GM21423 (cell line): ENCODE measurements at regions not wholly inside any gene's neighbourhood (a gene's known extent, or its start where the extent isn't known, plus 50 kb on each side); places are given as distances from the start of the nearest gene placed in this dataset.

Experiments
- ATAC-seq: cut with Tn5 transposase; IDR thresholded peaks from one replicate; pipeline ENCODE4 v1.9.1; 2021; ENCODE audit warnings: mild to moderate bottlenecking, moderate library complexity; ENCODE audit not compliant: unreplicated experiment

GRCh38 chr6:84467296-84467695, 239.9 kb upstream of the CEP162 start:
- ATAC-seq: no peak

DNA sequence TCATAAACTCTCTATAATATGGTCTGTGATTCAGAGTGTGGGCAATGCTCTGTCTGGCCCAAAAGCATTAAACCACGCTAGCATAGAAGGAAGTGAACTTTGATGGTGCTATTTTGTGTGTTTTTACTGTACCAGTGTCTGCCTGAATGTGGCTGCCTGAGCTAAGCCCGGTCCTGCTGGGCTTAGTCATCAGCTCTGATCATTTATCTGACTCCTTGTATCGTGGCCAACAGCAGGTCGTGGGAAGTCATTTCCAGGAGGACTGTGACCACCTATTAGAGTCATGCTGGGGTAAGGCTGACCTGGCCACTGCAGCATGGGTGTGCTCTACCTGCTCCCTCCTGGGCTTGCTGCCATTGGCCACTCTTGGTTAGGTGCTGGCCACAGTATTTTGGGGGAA, 239.1 kb upstream of the CEP162 start:
- ATAC-seq: no peak

GRCh38 chr6:84464471-84464870, 237.0 kb upstream of the CEP162 start:
- no peak for ATAC-seq

GRCh38 chr6:84462698-84463097, 235.3 kb upstream of the CEP162 start:
- ATAC-seq: no peak

DNA sequence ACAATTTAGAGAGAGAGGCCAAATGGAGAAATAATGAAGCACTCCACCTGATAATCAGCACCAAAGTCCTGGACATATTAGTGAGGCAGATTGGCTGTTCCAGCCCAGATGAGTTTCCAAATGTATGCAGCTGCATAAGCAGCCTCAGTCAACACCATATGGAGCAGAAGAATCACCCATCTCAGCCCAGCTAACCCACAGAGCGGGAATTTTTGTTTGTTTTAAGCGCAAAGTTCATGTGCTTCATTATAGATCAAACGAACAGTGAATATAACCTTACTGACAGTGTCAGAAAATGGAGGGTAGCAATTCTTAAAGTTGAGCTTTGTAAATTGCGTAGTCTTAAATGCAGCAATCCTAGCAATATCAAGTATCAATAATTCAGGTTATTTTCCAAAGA, 234.0 kb upstream of the CEP162 start:
- ATAC-seq: no peak

- no peak for ATAC-seq
Measured at GRCh38 chr6:84460491-84460890, 233.0 kb upstream of the CEP162 start.

DNA sequence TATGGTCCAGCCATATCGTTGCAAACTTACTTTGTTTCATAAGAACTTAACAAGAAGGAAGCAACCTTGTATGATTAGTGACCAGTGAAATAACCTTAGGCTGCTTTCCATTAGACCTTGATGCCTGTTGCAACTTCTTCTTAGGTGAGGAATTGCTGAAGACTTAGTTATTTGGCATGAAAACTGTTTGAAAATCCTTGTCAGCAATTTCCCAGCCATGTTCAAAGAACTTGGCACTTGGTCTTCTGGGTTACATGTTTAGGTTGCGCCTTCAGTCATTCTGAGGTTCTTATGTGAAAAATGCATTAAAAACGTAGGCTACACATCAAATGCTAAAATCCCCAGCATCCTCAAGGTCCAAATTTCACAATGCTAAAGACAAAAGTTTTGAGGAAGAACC, 232.0 kb upstream of the CEP162 start:
- no peak for ATAC-seq

GRCh38 chr6:84458271-84458670, 230.8 kb upstream of the CEP162 start:
- no peak for ATAC-seq

GRCh38 chr6:84457276-84457675, 229.8 kb upstream of the CEP162 start:
- ATAC-seq: no peak

GRCh38 chr6:84456803-84457202, 229.4 kb upstream of the CEP162 start:
- ATAC-seq: no peak

GRCh38 chr6:84455511-84456029, 228.1 kb upstream of the CEP162 start:
- no peak for ATAC-seq

DNA sequence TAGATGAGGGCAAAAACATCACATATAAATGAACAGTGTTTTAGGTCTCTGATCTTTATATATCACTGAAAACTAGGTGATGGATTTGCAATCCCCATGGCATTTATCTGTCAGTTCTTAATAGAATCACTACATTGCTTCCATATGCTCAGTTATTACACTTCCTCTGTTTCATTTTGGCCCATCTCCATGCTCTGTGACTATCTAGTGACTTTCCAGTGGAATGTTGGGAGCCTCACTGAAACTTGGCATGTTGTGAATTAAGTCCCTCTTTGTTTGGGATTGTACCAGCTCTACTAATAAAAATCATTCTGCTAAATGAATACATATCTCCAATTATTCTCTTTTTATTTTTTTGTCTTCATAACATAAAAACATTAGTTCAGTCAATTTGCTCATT, 226.1 kb upstream of the CEP162 start:
- no peak for ATAC-seq

DNA sequence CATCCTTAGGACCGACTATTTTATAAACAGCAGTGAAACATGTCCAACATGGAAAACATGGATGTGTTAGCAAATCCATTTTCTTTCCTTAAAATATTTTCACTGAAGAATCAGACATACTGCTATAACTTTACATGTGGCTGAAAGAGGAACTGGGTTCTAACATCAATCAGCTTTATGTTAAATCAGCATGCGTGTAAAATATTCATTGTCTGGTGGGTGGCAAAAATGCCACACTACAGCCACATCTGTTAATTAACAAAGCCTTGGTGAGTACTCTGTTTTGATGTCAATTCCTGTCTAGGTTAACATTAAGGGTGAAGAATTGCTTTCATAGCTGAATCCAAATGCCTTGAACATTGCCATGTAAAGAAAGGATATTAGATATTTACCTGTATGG, 222.6 kb upstream of the CEP162 start:
- no peak for ATAC-seq

- ATAC-seq: no peak
Measured at GRCh38 chr6:84449220-84449619, 221.8 kb upstream of the CEP162 start.

DNA sequence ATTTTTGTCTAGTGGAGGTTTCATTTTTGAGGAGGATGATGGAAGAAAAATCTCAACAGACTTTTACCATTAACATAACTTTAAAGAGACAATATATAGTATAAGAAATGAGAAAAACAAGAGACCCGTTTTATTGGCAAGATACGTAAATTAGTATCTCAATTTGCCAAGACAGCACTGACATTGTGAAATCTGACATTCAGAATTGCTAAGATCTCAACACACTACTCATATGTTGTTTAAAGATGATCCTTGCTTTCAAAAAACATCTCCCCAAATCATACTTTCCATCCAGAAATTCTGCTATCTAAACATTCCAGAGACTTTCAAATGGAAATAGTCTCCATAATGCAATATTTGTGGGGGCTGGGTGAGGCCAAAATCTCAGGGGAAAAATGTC, 220.9 kb upstream of the CEP162 start:
- no peak for ATAC-seq

DNA sequence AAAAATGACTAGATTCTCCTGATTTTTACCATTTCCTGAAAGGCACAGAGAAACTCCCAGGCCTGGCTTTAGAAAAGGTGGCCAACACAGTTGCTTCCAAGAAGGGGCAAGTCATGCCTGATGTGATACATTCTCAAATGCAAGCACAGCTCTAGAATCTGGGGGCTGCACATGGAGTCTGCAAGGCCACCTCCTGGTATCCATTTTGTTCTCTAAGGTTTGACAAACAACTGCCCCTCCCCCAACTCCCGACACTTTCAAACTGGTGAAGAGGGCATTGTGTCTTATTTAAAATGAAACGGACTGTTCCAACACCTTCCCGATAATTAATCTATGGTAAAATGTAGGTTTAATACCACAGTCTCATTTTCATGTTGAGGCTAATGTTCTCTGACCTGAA, 220.2 kb upstream of the CEP162 start:
- no peak for ATAC-seq

DNA sequence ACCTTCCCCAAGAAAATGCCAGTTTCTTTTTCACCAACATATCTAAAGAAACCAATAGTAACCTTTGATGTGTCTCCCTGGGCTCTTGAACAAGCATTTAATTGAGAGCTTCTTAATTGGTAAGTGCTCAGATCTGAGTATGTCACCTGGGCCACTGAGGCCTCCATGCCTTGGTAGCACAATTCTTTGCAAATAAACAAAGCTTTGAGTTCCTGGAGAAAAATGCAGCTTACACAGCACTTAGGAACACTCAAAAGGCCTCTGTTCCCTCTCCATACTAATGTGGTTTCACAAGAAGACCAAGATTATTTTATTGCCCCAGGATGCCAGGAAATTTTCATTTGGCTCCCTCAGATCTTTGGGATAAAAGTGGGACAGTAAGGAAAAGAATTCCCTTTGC, 217.6 kb upstream of the CEP162 start:
- ATAC-seq: no peak

- no peak for ATAC-seq
Measured at GRCh38 chr6:84442208-84442607, 214.8 kb upstream of the CEP162 start.

- no peak for ATAC-seq
Measured at GRCh38 chr6:84441456-84441855, 214.0 kb upstream of the CEP162 start.

DNA sequence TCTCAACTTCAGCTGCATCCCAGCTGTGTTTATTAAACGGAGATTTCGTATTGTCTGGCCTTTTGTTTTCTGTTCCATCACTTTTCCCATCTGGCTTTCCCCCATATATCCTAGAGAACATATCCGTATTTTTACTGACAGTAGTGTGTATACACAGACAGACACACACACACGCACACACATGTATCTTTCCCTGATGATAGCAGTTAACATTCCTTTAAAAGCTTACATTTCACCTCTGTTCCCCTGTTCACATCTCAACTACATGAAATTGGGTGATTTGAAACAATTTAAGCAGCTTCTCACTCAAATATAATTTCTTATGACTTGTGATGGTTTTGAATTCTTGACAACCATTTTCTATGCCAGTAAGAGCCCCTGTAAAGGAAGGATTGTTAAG, 207.1 kb upstream of the CEP162 start:
- no peak for ATAC-seq

DNA sequence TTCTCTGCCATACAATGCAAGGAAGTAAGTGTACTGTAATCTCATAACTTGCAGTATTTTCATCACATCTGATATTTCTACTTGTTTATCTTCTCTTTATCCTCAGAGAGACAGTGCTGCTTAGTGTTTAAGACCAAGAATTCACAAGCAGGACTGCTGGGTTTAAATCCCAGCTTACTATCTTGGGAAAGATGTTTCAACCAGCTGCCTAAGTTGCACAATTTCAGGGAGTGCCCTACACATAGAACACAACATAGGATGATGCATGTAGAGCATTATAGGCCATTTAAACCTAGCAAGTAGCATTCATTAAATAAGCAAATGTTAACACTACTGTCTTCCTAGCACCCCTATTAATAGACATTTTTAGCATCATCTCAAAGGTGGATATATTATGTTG, 205.2 kb upstream of the CEP162 start:
- ATAC-seq: no peak

- no peak for ATAC-seq
Measured at GRCh38 chr6:84428300-84428907, 201.0 kb upstream of the CEP162 start.

DNA sequence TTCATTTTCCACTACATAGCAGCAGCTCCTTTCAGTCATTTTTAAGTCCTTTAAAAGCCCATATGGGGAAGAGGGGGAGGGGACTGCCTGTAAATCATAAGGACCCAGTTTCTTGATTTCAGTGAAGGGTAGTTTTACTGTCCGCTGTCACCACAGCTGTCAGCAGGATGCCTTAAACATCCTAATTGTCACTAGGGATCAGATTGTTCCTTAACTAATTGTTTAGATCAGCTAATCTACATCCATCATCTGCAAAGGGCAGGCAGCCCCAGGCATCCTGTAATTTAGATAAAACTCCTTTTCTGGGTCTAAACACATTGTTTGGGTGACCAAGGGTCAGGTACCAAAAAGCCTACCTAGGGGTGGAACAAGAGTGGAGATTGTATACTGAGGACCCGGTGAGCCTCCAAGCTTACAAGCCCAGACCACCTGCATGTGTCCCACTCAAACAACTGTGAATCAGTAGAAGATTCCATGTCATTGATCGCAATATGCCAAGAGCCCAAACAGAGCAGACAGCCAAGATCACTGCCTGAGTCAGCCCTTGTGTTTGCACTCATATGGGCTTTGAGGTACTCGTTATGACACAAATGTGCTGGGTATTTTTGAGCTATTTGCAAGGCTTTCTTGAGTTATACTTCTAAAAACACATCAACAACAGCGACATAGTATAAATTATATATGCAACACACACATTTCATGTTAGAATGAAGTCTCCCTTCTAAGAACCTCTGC, 198.7 kb upstream of the CEP162 start:
- no peak for ATAC-seq
